Caco-2 (cell line): ENCODE measurements at regions not wholly inside any gene's neighbourhood (a gene's known extent, or its start where the extent isn't known, plus 50 kb on each side); places are given as distances from the start of the nearest gene placed in this dataset.

Experiments used
- BruUV-seq: library from RNA; stranded (reverse); fragments of 400-500 nt; replicated peaks from 2 replicates; lab custom pipeline; 2021; lab: Mats Ljungman, UMichigan
- CTCF ChIA-PET: fragments of 300-600 bp; sonication (Branson Sonifier 250); formaldehyde crosslinking; loops from one replicate; lab custom pipeline; 2022; ENCODE audit warnings: antibody characterized with exemption; lab: Charles Lee
- POLR2A ChIA-PET: fragments of 300-600 bp; sonication (Branson Sonifier 250); formaldehyde crosslinking; loops from one replicate; lab custom pipeline; 2022; ENCODE audit warnings: antibody characterized with exemption; lab: Charles Lee
- DNase-seq, 2 experiments: peaks; one replicate each; pipeline versions ENCODE4 v3.0.0 to v3.0.0-alpha.2; 2020 to 2022
- H3K27me3 ChIP-seq: replicated peaks from 2 replicates; pipeline ENCODE4 v1.6.0; 2011; ENCODE audit warnings: low read length; ENCODE audit not compliant: control insufficient read depth, insufficient read depth
- H3K36me3 ChIP-seq: 2 replicates; pipeline ENCODE4 v1.5.1; 2011; ENCODE audit warnings: low read length; ENCODE audit not compliant: control insufficient read depth, insufficient read depth
- H3K4me1 ChIP-seq: fragments of 250-450 bp; sonication (Bioruptor Pico); 2 replicates; pipeline ENCODE4 v1.5.1; 2020; ENCODE audit warnings: mild to moderate bottlenecking
- H3K4me3 ChIP-seq: 2 replicates; pipeline ENCODE4 v1.5.1; 2011; ENCODE audit warnings: low read depth, mild to moderate bottlenecking, control low read depth, low read length
- H3K9me3 ChIP-seq: fragments of 250-450 bp; sonication (Bioruptor Pico); 2 replicates; pipeline ENCODE4 v1.5.1; 2020; ENCODE audit warnings: mild to moderate bottlenecking, moderate library complexity
- H3K27ac Mint-ChIP-seq: one replicate; pipeline ENCODE4 v1.8.0; 2022; ENCODE audit warnings: mixed read lengths; ENCODE audit not compliant: unreplicated experiment
- H3K27me3 Mint-ChIP-seq: one replicate; pipeline ENCODE4 v1.8.0; 2022; ENCODE audit warnings: mixed read lengths; ENCODE audit not compliant: insufficient read depth, unreplicated experiment
- H3K36me3 Mint-ChIP-seq: one replicate; pipeline ENCODE4 v1.8.0; 2022; ENCODE audit warnings: mild to moderate bottlenecking, mixed read lengths; ENCODE audit not compliant: insufficient read depth, unreplicated experiment
- H3K4me1 Mint-ChIP-seq: one replicate; pipeline ENCODE4 v1.8.0; 2022; ENCODE audit warnings: low read depth, mixed read lengths; ENCODE audit not compliant: unreplicated experiment
- H3K4me3 Mint-ChIP-seq: one replicate; pipeline ENCODE4 v1.8.0; 2022; ENCODE audit warnings: mild to moderate bottlenecking, moderate library complexity, mixed read lengths; ENCODE audit not compliant: unreplicated experiment
- H3K9me3 Mint-ChIP-seq: one replicate; pipeline ENCODE4 v1.8.0; 2022; ENCODE audit warnings: mixed read lengths; ENCODE audit not compliant: unreplicated experiment
- intact Hi-C: fragments of 100-400 bp; cut with micrococcal nuclease; formaldehyde crosslinking; loops from one replicate; pipeline ENCODE4 v1.10.0; 2022; ENCODE audit not compliant: unreplicated experiment
- TF ChIP-seq, protein P1 (sequence below), 2 experiments: fragments of 200-600 bp in 1 of 2; IDR thresholded peaks; 1 replicate in 1 of 2; 2 replicates in 1 of 2; pipeline versions ENCODE4 v1.5.1 to v1.8.0; 2011 to 2022; ENCODE audit warnings: antibody characterized with exemption in 1 of 2, control low read depth in 1 of 2, inconsistent platforms in 1 of 2, low read depth in 1 of 2, low read length in 1 of 2, mild to moderate bottlenecking in 1 of 2, moderate library complexity in 1 of 2; ENCODE audit not compliant: insufficient read depth in 1 of 2, severe bottlenecking in 1 of 2, unreplicated experiment in 1 of 2

DNA sequence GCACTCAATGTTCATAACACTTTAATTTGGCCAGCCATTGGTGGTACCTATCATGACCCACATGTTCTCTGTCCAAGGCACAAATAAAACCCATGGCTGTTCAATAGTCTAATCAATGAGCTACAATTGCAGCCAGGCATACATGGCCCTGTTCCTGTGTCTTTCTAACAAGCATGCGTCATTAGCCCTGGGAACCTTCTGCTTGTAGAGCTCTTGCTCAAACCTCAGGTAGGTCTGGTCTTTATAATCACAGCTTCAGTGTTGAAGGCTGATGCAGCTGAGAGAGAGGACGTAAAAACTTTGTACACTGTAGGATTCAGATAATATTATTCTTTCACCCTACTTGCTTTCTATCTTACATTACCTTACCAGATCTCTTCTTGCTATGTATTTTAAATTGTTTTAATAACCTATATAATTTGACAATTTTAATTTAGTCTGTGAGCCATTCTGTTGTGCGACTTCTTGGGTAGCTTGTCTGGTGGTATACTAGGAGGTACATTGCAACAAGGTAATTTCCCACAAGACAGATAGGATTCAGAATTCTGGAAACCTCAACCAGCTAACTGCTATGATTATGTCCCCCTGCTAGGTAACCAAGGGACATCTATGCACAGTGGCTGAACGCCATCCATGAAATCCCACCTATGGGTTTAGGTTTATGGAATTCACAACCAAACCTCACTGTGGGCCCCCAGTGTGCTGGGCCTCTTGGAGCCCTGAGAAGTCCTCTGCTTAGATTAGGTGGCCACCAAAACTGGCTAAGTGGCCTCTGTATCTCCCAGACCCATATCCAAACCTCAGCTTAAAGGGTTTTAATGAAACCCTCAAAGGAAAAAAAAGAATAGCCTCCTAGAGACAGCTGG, 55.4 kb upstream of the RIPOR2 start:
- peaks cover 11% of the 10 kb centered on the region for H3K9me3 Mint-ChIP-seq
- BruUV-seq = no TSS peak
- intact Hi-C loops = no loop called here

DNA sequence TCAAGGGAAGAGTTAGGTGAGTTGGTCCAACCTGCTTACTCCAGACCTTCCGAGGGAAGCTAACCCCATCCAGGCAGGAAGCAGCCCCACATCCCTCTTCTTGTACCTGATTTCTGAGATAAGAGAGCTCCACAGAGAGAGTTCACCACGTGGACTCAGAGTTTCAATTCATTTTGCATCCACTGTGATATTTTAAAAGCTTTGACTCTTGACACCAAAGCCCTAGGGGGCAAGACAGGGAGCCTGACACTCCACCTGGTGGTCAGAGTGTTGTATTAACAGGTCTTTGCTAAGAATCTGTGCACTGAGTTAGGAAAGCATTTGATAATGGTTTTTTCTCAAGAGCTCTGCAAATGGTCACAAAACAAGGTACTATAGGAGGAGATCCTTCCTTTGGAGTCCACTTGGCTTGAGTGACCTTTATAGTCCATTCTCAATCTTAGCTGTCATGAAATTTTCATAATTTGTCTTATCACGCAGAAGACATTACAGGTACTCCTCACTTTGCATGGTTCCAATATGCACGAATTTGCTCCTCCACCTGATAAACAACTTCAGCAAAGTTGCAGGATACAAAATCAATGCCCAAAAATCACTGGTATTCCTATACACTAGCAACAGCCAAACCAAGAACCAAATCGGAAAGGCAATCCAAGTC, 56.2 kb upstream of the RIPOR2 start:
- Histone ChIP-seq H3K27me3 (no peaks in the 10 kb centered on the region), H3K36me3 (no peaks in the 10 kb centered on the region; the same call in 1 of the 2 replicates), H3K4me3 (no peak overlapping the region), H3K9me3 (0 out of 2 replicates have a peak, but pooled peaks cover 2% of the 10 kb centered on the region), H3K4me1 (peaks cover 6% of the 10 kb centered on the region; the same call in 1 of the 2 replicates)
- BruUV-seq = no TSS peak
- POLR2A ChIA-PET = no interaction called here
- Mint-ChIP-seq H3K27ac (no peak overlapping the region), H3K9me3 (peaks cover 8% of the 10 kb centered on the region), H3K27me3 (no peaks in the 10 kb centered on the region), H3K36me3 (no peaks in the 10 kb centered on the region), H3K4me1 (peaks cover 17% of the 10 kb centered on the region), H3K4me3 (no peak overlapping the region)
- CTCF ChIA-PET = interaction anchor here (0.9 to 2.8 kb wide), 8 partner anchors 8 to 136 kb away, joined by 3 to 68 read pairs (median 4); no protein-coding TSS in a partner anchor
- intact Hi-C loops = loop anchor here (1.0 to 2.0 kb wide), 3 partner anchors 57 to 136 kb away; partner anchors contain the start of gene RIPOR2
- TF ChIP-seq, protein P1, sequence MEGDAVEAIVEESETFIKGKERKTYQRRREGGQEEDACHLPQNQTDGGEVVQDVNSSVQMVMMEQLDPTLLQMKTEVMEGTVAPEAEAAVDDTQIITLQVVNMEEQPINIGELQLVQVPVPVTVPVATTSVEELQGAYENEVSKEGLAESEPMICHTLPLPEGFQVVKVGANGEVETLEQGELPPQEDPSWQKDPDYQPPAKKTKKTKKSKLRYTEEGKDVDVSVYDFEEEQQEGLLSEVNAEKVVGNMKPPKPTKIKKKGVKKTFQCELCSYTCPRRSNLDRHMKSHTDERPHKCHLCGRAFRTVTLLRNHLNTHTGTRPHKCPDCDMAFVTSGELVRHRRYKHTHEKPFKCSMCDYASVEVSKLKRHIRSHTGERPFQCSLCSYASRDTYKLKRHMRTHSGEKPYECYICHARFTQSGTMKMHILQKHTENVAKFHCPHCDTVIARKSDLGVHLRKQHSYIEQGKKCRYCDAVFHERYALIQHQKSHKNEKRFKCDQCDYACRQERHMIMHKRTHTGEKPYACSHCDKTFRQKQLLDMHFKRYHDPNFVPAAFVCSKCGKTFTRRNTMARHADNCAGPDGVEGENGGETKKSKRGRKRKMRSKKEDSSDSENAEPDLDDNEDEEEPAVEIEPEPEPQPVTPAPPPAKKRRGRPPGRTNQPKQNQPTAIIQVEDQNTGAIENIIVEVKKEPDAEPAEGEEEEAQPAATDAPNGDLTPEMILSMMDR (IDR thresholded peaks at IDR 0.05; ENCODE audit: insufficient read depth in 1 of 2, low read depth in 1 of 2, low read length in 1 of 2, severe bottlenecking in 1 of 2, unreplicated experiment in 1 of 2) = peak; percentile 63 to 68
- DNase-seq = peak; percentile 41 to 64

More for the DNA sequence above, 55.4 kb upstream of the RIPOR2 start:
- Mint-ChIP-seq H3K27ac (no peak overlapping the region), H3K27me3 (no peaks in the 10 kb centered on the region), H3K36me3 (no peaks in the 10 kb centered on the region), H3K4me3 (no peak overlapping the region), H3K4me1 (peaks cover 11% of the 10 kb centered on the region)
- no peaks in the 10 kb centered on the region; the same call in 1 of the 2 replicates for H3K36me3 ChIP-seq
- CTCF ChIA-PET = interaction anchor here (0.9 to 2.8 kb wide), 10 partner anchors 8 to 135 kb away, joined by 3 to 68 read pairs (median 4); no protein-coding TSS in a partner anchor
- 0 out of 2 replicates have a peak, but pooled peaks cover 2% of the 10 kb centered on the region for H3K9me3 ChIP-seq
- TF ChIP-seq, protein P1 (IDR thresholded peaks at IDR 0.05; ENCODE audit: insufficient read depth in 1 of 2, low read depth in 1 of 2, low read length in 1 of 2, severe bottlenecking in 1 of 2, unreplicated experiment in 1 of 2) = no peak
- peaks cover 3% of the 10 kb centered on the region; the same call in 1 of the 2 replicates for H3K4me1 ChIP-seq
- H3K27me3 ChIP-seq = no peaks in the 10 kb centered on the region
- DNase-seq = no peak
- no peak overlapping the region for H3K4me3 ChIP-seq
- POLR2A ChIA-PET = no interaction called here

DNA sequence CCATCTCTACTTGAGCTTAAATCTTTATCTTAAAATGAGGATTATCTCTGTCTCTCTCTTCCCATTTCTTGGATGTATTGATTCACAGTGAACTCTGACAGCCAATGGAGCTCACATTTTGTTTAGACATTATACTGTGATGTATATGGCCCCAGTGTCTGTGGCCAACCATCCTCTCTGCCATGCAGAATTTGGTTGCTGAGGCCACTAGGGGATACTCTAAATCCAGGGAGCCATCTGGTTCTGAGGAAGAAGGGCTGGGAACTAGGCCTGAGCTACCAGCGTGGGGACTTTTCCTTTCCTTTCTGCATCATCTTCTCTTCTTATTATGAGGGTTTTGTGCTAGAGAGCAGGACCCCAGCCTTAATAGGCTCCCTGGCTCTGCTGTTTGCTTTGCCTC, 59.1 kb upstream of the RIPOR2 start:
- Mint-ChIP-seq H3K36me3 (no peaks in the 10 kb centered on the region), H3K4me1 (peaks cover 17% of the 10 kb centered on the region), H3K4me3 (no peak overlapping the region), H3K9me3 (no peaks in the 10 kb centered on the region), H3K27me3 (no peaks in the 10 kb centered on the region), H3K27ac (no peak overlapping the region)
- Histone ChIP-seq H3K4me3 (no peak overlapping the region), H3K9me3 (no peaks in the 10 kb centered on the region), H3K4me1 (peaks cover 6% of the 10 kb centered on the region; the same call in 1 of the 2 replicates), H3K36me3 (no peaks in the 10 kb centered on the region), H3K27me3 (no peaks in the 10 kb centered on the region)
- BruUV-seq = no TSS peak
- no peak for DNase-seq
- ChIA-PET CTCF (no interaction called here), POLR2A (no interaction called here)
- intact Hi-C loops = no loop called here
- TF ChIP-seq, protein P1 (IDR thresholded peaks at IDR 0.05; ENCODE audit: insufficient read depth in 1 of 2, low read depth in 1 of 2, low read length in 1 of 2, severe bottlenecking in 1 of 2, unreplicated experiment in 1 of 2) = no peak
